ENCODE measurements at regions not wholly inside any gene's neighbourhood (a gene's known extent, or its start where the extent isn't known, plus 50 kb on each side); places are given as distances from the start of the nearest gene placed in this dataset.

DNA sequence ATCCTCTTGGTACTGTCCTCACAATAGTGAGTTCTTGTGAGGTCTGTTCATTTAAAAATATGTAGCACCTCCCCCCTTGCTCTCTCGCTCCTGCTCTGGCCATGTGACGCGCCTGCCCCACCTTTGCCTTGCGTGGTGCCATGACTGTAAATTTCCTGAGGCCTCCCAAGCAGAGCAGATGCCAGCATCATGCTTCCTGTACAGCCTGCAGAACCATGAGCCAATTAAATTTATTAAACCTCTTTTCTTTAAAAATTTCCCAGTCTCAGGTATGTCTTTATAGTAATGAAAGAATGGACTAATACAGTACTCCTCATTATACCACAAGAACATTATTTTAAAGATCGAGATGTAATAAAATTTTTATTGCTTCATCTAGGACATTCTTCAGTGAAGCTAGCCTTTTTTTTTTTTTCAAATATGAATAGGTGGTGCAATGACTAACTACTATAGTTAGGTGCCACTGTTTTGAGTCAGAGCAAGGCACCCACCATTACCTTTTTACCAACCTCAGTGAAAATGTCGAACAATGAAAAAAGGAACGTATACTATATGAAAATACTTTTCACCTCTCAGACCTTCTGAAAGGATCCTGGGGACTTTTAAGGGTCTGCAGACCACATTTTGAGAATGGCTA lies 191.1 kb upstream of the SGK1 start:
- DNase-seq (ENCODE audit: low spot score in 2 of 2), result no peak
- TF ChIP-seq, protein P1, sequence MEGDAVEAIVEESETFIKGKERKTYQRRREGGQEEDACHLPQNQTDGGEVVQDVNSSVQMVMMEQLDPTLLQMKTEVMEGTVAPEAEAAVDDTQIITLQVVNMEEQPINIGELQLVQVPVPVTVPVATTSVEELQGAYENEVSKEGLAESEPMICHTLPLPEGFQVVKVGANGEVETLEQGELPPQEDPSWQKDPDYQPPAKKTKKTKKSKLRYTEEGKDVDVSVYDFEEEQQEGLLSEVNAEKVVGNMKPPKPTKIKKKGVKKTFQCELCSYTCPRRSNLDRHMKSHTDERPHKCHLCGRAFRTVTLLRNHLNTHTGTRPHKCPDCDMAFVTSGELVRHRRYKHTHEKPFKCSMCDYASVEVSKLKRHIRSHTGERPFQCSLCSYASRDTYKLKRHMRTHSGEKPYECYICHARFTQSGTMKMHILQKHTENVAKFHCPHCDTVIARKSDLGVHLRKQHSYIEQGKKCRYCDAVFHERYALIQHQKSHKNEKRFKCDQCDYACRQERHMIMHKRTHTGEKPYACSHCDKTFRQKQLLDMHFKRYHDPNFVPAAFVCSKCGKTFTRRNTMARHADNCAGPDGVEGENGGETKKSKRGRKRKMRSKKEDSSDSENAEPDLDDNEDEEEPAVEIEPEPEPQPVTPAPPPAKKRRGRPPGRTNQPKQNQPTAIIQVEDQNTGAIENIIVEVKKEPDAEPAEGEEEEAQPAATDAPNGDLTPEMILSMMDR (IDR thresholded peaks at IDR 0.05), result no peak
- no peak overlapping the region for H3K27ac ChIP-seq
- no peaks in the 10 kb centered on the region for H3K9me3 ChIP-seq
- intact Hi-C loops (cut with DNase I), result no loop called here
- H3K36me3 ChIP-seq, result no peaks in the 10 kb centered on the region
- no peaks in the 10 kb centered on the region for H3K4me1 ChIP-seq
- no peaks in the 10 kb centered on the region for H3K27me3 ChIP-seq
- H3K4me3 ChIP-seq, result no peak overlapping the region

DNA sequence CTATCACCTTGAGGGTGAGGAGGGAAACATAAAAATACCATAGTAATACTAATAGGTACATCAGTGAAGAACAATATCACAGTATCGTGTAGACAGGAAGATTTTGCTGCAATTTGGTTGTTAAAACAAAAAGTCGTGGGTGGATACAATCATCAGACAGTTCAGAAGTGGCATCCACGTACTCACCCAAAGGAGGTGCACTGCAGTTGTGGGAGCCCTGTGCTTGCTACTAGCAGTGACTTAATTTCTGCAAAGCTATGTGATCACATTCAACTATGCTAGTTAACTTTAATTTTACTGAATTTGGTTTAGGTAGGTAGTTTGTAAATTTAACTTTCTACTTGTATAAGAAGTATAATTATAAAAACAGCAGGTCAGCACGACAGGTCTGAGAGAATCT lies 188.2 kb upstream of the SGK1 start:
- DNase-seq (ENCODE audit: low spot score in 2 of 2), result no peak
- peaks cover 0 to 10% of the 10 kb centered on the region in 2 donors for H3K4me1 ChIP-seq

DNA sequence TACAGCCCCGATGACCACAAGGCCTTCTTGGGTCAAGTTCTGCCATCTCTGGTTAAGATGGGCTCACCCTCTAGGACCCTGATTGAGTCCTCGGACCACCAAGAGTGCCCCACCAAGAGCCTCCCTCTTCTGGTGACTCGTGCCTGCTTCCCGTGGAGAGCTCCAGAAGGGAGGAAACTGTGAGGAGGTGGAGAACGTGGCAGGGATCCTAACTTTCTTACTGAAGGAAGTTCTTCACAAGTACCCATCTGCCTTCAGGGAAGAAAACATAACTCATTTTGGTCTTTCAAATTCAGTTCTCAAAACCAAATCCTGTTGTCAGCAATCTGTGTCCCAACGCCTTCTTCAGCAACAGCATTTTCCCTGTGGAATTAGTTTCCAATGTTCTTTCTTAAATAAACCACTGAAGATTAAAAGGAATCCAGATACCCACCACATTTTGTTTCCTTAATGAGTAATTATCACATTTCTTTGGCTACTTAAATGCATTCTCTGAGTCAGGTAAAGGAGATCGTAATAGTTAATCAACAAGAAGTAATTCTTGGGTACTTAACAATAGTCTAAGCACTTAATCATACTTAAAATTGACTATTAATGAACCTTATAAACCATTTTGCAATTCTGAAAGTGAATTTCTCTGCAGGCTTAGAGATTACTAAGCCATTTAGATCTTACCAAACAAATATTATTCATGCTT lies 185.8 kb upstream of the SGK1 start:
- intact Hi-C loops (cut with DNase I), result no loop called here
- Histone ChIP-seq H3K36me3 (no peaks in the 10 kb centered on the region), H3K9me3 (no peaks in the 10 kb centered on the region), H3K4me3 (no peak overlapping the region), H3K4me1 (peaks cover 0 to 10% of the 10 kb centered on the region in 2 donors), H3K27me3 (no peaks in the 10 kb centered on the region), H3K27ac (peak overlapping the region; percentile 64 to 68)
- no peak for DNase-seq (ENCODE audit: low spot score in 2 of 2)
- TF ChIP-seq, protein P1 (IDR thresholded peaks at IDR 0.05), result no peak

More for the DNA sequence above, 188.2 kb upstream of the SGK1 start:
- H3K4me3 ChIP-seq, result no peak overlapping the region
- no peaks in the 10 kb centered on the region for H3K27me3 ChIP-seq
- H3K9me3 ChIP-seq, result no peaks in the 10 kb centered on the region
- H3K36me3 ChIP-seq, result no peaks in the 10 kb centered on the region
- intact Hi-C loops (cut with DNase I), result no loop called here
- no peak overlapping the region for H3K27ac ChIP-seq
- TF ChIP-seq, protein P1 (IDR thresholded peaks at IDR 0.05), result no peak

DNA sequence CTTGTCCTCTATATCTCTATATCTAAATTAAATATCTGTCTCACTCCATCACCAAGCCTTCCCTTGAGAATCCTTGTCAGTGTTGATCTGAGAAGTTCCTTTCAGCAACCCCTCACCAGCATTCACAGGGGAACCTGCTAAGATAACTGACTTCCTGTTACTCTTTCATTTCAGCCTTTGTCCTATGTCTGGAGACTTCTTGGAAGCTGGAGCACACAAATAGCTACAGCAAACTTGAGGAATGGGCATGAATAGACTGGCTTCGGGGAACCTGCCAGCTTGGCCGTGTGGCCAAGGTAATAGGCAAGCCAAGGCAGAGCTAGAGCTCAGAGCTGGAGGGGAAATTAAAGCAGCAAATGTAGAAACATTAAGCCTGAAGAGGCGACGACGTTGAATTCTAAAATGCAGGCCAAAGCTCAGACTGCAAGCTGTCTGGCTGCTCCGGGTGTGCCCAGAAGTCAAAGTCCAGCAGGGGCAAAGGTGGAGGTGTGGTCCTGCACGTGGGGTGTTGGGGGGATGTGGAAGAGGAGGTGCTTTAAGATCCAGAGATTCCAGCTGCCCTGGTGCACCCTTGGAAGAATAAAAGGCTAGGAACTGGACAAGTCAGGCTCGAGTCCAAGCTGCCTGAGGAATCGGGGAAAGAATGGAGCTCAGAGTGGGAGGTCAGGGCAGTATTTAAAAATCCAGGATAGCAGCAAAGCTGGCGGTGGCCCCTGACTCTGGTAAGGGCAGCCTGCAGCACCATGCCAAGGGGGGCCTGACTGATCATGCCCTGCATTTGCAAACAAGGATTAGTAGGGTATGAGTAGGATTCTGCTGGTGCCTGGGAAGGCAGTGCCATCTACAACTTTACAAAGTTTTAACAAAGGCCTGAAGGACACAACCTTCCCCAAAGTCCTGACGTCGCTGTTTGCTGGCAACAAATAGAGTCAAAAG lies 185.0 kb upstream of the SGK1 start:
- Histone ChIP-seq H3K9me3 (no peaks in the 10 kb centered on the region), H3K4me1 (peaks cover 0 to 10% of the 10 kb centered on the region in 2 donors), H3K27me3 (no peaks in the 10 kb centered on the region), H3K4me3 (peak overlapping the region in 1 of 2 donors; percentile 31), H3K36me3 (no peaks in the 10 kb centered on the region), H3K27ac (peak overlapping the region; percentile 64 to 68)
- intact Hi-C loops (cut with DNase I), result no loop called here
- no peak for DNase-seq (ENCODE audit: low spot score in 2 of 2)
- TF ChIP-seq, protein P1 (IDR thresholded peaks at IDR 0.05), result no peak

DNA sequence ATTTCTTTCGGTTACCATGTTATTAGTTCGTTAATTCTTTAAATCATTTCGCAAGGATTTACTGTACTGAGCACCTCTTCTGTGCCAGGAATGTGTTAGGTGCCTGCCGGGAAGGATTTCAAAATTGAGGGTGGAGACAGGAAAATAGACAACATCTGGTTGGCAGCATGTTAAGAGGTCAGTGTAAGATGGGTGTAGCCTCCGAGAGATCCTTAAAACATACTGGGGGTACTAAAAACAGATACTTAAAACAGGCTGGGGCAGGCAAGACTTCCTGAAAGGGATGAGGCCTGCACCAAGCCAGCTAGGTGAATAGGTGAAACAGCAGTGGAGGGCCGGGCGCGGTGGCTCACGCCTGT lies 178.0 kb upstream of the SGK1 start:
- TF ChIP-seq, protein P1 (IDR thresholded peaks at IDR 0.05), result no peak
- intact Hi-C loops (cut with DNase I), result no loop called here
- no peaks in the 10 kb centered on the region for H3K27me3 ChIP-seq

More for the DNA sequence above, 178.0 kb upstream of the SGK1 start:
- no peak overlapping the region for H3K27ac ChIP-seq
- no peak for DNase-seq (ENCODE audit: low spot score in 2 of 2)
- no peak overlapping the region for H3K4me3 ChIP-seq
- H3K9me3 ChIP-seq, result no peaks in the 10 kb centered on the region
- no peaks in the 10 kb centered on the region for H3K36me3 ChIP-seq
- H3K4me1 ChIP-seq, result no peaks in the 10 kb centered on the region

Data from ascending aorta (tissue), 2 donors.